ENCODE measurements at regions not wholly inside any gene's neighbourhood (a gene's known extent, or its start where the extent isn't known, plus 50 kb on each side); places are given as distances from the start of the nearest gene placed in this dataset.

DNA sequence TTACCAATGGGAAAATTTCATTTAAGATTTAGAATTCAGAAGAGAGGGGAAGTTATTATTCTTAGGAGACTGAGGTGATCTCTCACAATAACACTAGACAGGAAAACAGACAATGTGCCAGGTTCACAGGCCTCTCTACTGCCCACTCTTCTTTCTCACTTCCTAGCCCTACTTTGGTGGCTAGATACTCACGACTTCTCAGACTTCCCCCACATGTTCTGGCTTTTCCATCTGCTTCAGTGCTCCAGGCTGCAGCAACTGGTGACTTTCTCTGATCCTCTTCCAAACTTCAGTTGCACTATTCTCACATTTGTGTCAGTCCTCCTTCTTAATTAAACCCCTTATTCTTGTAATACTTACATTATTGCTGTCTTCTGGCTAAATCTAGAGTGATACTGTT is 208.7 kb upstream of the KCTD3 start:
- intact Hi-C loops (cut with DNase I; ENCODE audit: low total_unique reads) = no loop called here
- no peak for TF ChIP-seq POLR2AphosphoS5 (IDR thresholded peaks at IDR 0.05)
- no peak for TF ChIP-seq POLR2A (IDR thresholded peaks at IDR 0.05)
- TF ChIP-seq, protein P1, sequence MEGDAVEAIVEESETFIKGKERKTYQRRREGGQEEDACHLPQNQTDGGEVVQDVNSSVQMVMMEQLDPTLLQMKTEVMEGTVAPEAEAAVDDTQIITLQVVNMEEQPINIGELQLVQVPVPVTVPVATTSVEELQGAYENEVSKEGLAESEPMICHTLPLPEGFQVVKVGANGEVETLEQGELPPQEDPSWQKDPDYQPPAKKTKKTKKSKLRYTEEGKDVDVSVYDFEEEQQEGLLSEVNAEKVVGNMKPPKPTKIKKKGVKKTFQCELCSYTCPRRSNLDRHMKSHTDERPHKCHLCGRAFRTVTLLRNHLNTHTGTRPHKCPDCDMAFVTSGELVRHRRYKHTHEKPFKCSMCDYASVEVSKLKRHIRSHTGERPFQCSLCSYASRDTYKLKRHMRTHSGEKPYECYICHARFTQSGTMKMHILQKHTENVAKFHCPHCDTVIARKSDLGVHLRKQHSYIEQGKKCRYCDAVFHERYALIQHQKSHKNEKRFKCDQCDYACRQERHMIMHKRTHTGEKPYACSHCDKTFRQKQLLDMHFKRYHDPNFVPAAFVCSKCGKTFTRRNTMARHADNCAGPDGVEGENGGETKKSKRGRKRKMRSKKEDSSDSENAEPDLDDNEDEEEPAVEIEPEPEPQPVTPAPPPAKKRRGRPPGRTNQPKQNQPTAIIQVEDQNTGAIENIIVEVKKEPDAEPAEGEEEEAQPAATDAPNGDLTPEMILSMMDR (IDR thresholded peaks at IDR 0.05) = no peak

DNA sequence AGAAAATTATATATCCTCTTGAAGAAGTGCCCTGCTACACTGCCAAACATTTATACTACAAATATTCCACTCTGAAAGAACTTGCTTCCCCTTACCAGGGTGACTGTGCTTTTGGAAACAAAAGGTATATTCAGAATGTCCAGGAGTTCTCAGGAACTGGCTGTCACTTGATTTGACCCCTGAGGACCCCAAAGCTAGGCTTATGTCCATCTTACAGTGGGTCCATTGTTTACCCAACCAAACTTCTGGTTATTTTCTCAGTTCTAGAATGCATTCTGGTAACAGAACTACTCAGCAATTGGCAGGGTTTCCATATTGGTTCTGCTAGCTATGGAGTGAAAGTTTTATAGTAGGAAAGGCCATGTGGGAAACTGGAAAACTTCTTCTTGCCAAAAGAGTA is 207.1 kb upstream of the KCTD3 start:
- TF ChIP-seq POLR2AphosphoS5 (IDR thresholded peaks at IDR 0.05) (no peak), POLR2A (IDR thresholded peaks at IDR 0.05) (no peak)
- TF ChIP-seq, protein P1 (IDR thresholded peaks at IDR 0.05) = no peak
- intact Hi-C loops (cut with DNase I; ENCODE audit: low total_unique reads) = no loop called here

More for the DNA sequence above, 208.7 kb upstream of the KCTD3 start:
- Histone ChIP-seq H3K27me3 (no peaks in the 10 kb centered on the region), H3K9me3 (no peaks in the 10 kb centered on the region), H3K27ac (no peak overlapping the region), H3K4me3 (no peak overlapping the region), H3K4me1 (no peaks in the 10 kb centered on the region), H3K36me3 (no peaks in the 10 kb centered on the region)
- DNase-seq (ENCODE audit: low spot score in 2 of 2) = no peak

DNA sequence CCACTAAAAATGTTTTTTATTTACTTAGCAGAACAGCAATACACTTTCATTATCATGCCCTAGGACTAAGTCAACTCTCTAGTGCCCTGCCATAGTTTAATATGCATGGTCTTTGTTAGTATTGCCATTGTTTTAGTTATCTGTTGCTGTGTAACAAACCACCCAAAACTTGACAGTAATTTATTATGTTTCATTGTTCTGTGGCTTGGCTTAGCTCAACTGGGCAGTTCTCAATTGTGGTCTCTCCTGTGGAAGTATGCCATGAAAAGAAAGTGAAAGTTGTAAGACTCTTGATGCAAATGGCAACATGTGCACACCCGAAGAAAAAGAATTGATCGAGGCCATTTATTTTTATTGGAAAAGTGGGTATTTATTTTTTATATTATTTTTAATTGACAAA is 206.3 kb upstream of the KCTD3 start:
- Histone ChIP-seq H3K4me1 (no peaks in the 10 kb centered on the region), H3K9me3 (no peaks in the 10 kb centered on the region), H3K27ac (no peak overlapping the region), H3K4me3 (no peak overlapping the region), H3K36me3 (no peaks in the 10 kb centered on the region), H3K27me3 (no peaks in the 10 kb centered on the region)
- no peak for DNase-seq (ENCODE audit: low spot score in 2 of 2)
- intact Hi-C loops (cut with DNase I; ENCODE audit: low total_unique reads) = no loop called here
- TF ChIP-seq POLR2AphosphoS5 (IDR thresholded peaks at IDR 0.05) (no peak), POLR2A (IDR thresholded peaks at IDR 0.05) (no peak)
- TF ChIP-seq, protein P1 (IDR thresholded peaks at IDR 0.05) = no peak

More for the DNA sequence above, 207.1 kb upstream of the KCTD3 start:
- Histone ChIP-seq H3K27me3 (no peaks in the 10 kb centered on the region), H3K4me1 (no peaks in the 10 kb centered on the region), H3K9me3 (no peaks in the 10 kb centered on the region), H3K27ac (no peak overlapping the region), H3K36me3 (no peaks in the 10 kb centered on the region), H3K4me3 (no peak overlapping the region)
- DNase-seq (ENCODE audit: low spot score in 2 of 2) = no peak

DNA sequence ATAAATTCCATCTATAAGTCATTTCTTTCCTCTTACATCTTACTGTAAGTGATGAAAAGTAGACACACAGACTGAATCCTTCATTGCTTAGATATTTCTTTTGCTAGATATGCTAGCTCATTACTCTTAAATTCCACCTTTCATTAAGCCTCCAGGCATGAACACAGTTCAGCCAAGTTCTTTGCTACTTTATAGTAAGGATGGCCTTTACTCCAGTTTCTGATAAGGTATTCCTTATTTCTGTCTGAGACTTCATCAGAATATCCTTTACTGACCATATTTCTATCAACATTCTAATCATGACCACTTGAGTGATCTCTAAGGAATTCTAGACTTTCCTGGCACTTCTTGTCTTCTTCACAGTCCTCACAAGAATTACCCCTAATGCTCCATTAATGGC is 191.7 kb upstream of the KCTD3 start:
- intact Hi-C loops (cut with DNase I; ENCODE audit: low total_unique reads) = no loop called here
- Histone ChIP-seq H3K9me3 (peaks cover 0 to 3% of the 10 kb centered on the region in 2 donors), H3K27ac (no peak overlapping the region), H3K4me3 (no peak overlapping the region), H3K27me3 (no peaks in the 10 kb centered on the region), H3K4me1 (no peaks in the 10 kb centered on the region), H3K36me3 (no peaks in the 10 kb centered on the region)
- DNase-seq (ENCODE audit: low spot score in 2 of 2) = no peak
- no peak for TF ChIP-seq POLR2AphosphoS5 (IDR thresholded peaks at IDR 0.05)

DNA sequence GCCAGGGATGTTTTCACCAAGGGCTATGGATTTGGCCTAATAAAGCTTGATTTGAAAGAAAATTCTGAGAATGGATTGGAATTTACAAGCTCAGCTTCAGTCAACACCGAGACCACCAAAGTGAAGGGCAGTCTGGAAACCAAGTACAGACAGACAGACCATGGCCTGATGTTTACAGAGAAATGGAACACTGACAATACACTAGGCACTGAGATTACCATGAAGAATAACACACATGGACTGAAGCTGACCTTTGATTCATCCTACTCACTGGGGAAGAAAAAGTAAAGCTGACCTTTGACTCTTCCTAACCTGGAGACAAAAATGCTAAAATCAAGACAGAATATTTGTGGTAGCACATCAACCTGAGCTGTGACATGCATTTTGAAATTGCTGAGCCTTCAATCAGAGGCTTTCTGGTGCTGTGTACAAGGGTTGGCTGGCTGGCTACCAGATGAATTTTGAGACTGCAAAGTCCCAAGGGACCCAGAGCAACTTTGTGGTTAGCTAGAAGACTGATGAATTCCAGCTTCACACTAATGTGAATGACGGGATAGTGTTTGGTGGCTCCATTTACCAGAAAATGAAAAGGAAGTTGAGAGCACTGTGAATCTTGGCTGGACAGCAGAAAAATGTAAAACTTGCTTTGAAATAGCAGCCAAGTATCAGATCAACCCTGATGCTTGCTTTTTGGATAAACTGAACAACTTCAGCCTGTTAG is 190.4 kb upstream of the KCTD3 start:
- Histone ChIP-seq H3K4me1 (no peaks in the 10 kb centered on the region), H3K9me3 (no peaks in the 10 kb centered on the region), H3K27ac (no peak overlapping the region), H3K27me3 (no peaks in the 10 kb centered on the region), H3K36me3 (no peaks in the 10 kb centered on the region), H3K4me3 (no peak overlapping the region)
- DNase-seq (ENCODE audit: low spot score in 2 of 2) = no peak
- TF ChIP-seq POLR2A (IDR thresholded peaks at IDR 0.05) (no peak), POLR2AphosphoS5 (IDR thresholded peaks at IDR 0.05) (no peak)
- TF ChIP-seq, protein P1 (IDR thresholded peaks at IDR 0.05) = no peak
- intact Hi-C loops (cut with DNase I; ENCODE audit: low total_unique reads) = no loop called here
